Liver (tissue), 3 donors: ENCODE measurements at regions not wholly inside any gene's neighbourhood (a gene's known extent, or its start where the extent isn't known, plus 50 kb on each side); places are given as distances from the start of the nearest gene placed in this dataset.

ENCODE experiments used
- CTCF ChIP-seq: fragments of 150-350 bp; IDR thresholded peaks from 2 replicates; pipeline ENCODE4 v1.5.1; 2017; ENCODE audit warnings: improper control_type of control experiment, low read depth, low read length; ENCODE audit not compliant: missing input control
- EGR1 ChIP-seq, 2 donors: IDR thresholded peaks; 2 replicates each; pipeline ENCODE4 v1.6.1; 2016 to 2018; ENCODE audit warnings: antibody characterized with exemption in 2 of 2, low read depth in 2 of 2
- FOXA1 ChIP-seq: IDR thresholded peaks from 2 replicates; pipeline ENCODE4 v1.6.1; 2016; ENCODE audit warnings: antibody characterized with exemption
- GABPA ChIP-seq, 2 donors: IDR thresholded peaks in 1 of 2; conservative IDR thresholded peaks in 1 of 2; 2 replicates each; pipeline ENCODE4 v1.6.1; 2016; ENCODE audit warnings: antibody characterized with exemption in 2 of 2, mild to moderate bottlenecking in 1 of 2, moderate library complexity in 1 of 2
- JUND ChIP-seq, 2 donors: IDR thresholded peaks; 2 replicates each; pipeline ENCODE4 v1.6.1; 2016; ENCODE audit warnings: antibody characterized with exemption in 2 of 2
- NR2F2 ChIP-seq: IDR thresholded peaks from 2 replicates; pipeline ENCODE4 v1.6.1; 2016; ENCODE audit warnings: antibody characterized with exemption
- RAD21 ChIP-seq, 2 donors: IDR thresholded peaks; 2 replicates each; pipeline ENCODE4 v1.6.1; 2016; ENCODE audit warnings: antibody characterized with exemption in 2 of 2, mild to moderate bottlenecking in 2 of 2
- TAF1 ChIP-seq: conservative IDR thresholded peaks from 2 replicates; pipeline ENCODE4 v1.6.1; 2016; ENCODE audit warnings: antibody characterized with exemption, mild to moderate bottlenecking
- YY1 ChIP-seq: IDR thresholded peaks from 2 replicates; pipeline ENCODE4 v1.6.1; 2016; ENCODE audit warnings: antibody characterized with exemption, mild to moderate bottlenecking
- ZBTB33 ChIP-seq: IDR thresholded peaks from 2 replicates; pipeline ENCODE4 v1.6.1; 2016; ENCODE audit warnings: antibody characterized with exemption
- TF ChIP-seq, protein P1 (sequence below): IDR thresholded peaks from 2 replicates; pipeline ENCODE4 v1.6.1; 2016; ENCODE audit warnings: antibody characterized with exemption
- donor health status: healthy.
- donor health status: healthy.

DNA sequence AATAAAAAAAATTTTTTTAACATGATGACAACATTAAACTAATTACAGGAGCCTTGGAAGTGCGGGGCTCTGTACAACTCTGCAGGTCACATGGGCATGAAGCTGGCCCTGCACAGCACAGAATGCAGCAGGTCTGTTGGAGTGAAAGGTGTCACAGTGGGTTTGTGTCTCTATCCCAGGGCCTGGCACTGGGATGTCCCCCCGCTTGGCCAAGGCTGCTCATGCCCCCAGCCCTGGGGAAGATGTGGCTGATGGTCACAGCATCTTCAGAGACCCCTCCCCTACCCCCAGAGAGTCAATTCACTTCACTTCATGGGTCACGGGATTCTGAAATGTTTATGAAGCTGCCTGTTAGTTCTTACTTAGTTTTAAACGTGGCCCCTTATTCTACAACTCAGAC is 95.9 kb upstream of the TAF1B start:
- TF ChIP-seq CTCF = no peak
- no peak for TF ChIP-seq NR2F2
- TF ChIP-seq GABPA (IDR thresholded peaks at IDR 0.05 in 1 of 2, conservative IDR thresholded peaks at IDR 0.05 in 1 of 2) = no peak
- no peak for TF ChIP-seq RAD21 (IDR thresholded peaks at IDR 0.05)
- no peak for TF ChIP-seq YY1
- TF ChIP-seq TAF1 = no peak
- no peak for TF ChIP-seq EGR1 (IDR thresholded peaks at IDR 0.05; ENCODE audit: low read depth in 2 of 2)
- TF ChIP-seq, protein P1, sequence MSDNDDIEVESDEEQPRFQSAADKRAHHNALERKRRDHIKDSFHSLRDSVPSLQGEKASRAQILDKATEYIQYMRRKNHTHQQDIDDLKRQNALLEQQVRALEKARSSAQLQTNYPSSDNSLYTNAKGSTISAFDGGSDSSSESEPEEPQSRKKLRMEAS = no peak
- TF ChIP-seq JUND (IDR thresholded peaks at IDR 0.05) = no peak
- TF ChIP-seq FOXA1 = no peak
- no peak for TF ChIP-seq ZBTB33
